HepG2 (cell line): ENCODE measurements at regions not wholly inside any gene's neighbourhood (a gene's known extent, or its start where the extent isn't known, plus 50 kb on each side); places are given as distances from the start of the nearest gene placed in this dataset.

ENCODE experiments used
- AFF4 ChIP-seq: sonication (generic); formaldehyde crosslinking; IDR thresholded peaks from 2 replicates; pipeline ENCODE4 v1.4.0; 2020; ENCODE audit warnings: missing genetic modification reagents
- ARID3A ChIP-seq: IDR thresholded peaks from 2 replicates; pipeline ENCODE4 v1.6.1; 2012; ENCODE audit warnings: low read depth, low read length, improper control_type of control experiment
- ATAD3A ChIP-seq: sonication (generic); formaldehyde crosslinking; IDR thresholded peaks from 2 replicates; pipeline ENCODE4 v1.4.0; 2020; ENCODE audit warnings: missing genetic modification reagents
- FOXJ3 ChIP-seq: sonication (generic); formaldehyde crosslinking; IDR thresholded peaks from 2 replicates; pipeline ENCODE4 v1.4.0; 2020; ENCODE audit warnings: missing genetic modification reagents, mild to moderate bottlenecking, borderline replicate concordance
- IRF2 ChIP-seq: IDR thresholded peaks from 2 replicates; pipeline ENCODE4 v1.6.1; 2018; ENCODE audit warnings: missing genetic modification reagents, missing compliant biosample characterization
- JUN ChIP-seq: sonication (generic); formaldehyde crosslinking; IDR thresholded peaks from 2 replicates; pipeline ENCODE4 v1.4.0; 2020; ENCODE audit warnings: mild to moderate bottlenecking, missing genetic modification reagents
- KDM4B ChIP-seq: sonication (generic); formaldehyde crosslinking; IDR thresholded peaks from 2 replicates; pipeline ENCODE4 v1.4.0; 2020; ENCODE audit warnings: missing genetic modification reagents
- SKIL ChIP-seq: sonication (generic); formaldehyde crosslinking; IDR thresholded peaks from 2 replicates; pipeline ENCODE4 v1.8.0; 2022; ENCODE audit warnings: missing genetic modification reagents, mild to moderate bottlenecking, moderate library complexity, borderline replicate concordance
- SPEN ChIP-seq: sonication (generic); formaldehyde crosslinking; IDR thresholded peaks from 2 replicates; pipeline ENCODE4 v1.5.1; 2020; ENCODE audit warnings: low read depth, mild to moderate bottlenecking, missing genetic modification reagents
- TAF15 ChIP-seq: fragments of 200-400 bp; formaldehyde crosslinking; IDR thresholded peaks from one replicate; pipeline ENCODE4 v1.6.1; 2018; ENCODE audit warnings: mild to moderate bottlenecking, low read depth, low read length; ENCODE audit not compliant: poor library complexity, severe bottlenecking
- TARDBP ChIP-seq: sonication (generic); formaldehyde crosslinking; IDR thresholded peaks from 2 replicates; pipeline ENCODE4 v1.8.0; 2022; ENCODE audit warnings: mild to moderate bottlenecking, missing genetic modification reagents
- TCF7 ChIP-seq: sonication (generic); IDR thresholded peaks from 2 replicates; pipeline ENCODE4 v1.6.1; 2016; ENCODE audit warnings: antibody characterized with exemption, low read depth
- ZBTB20 ChIP-seq: sonication (generic); formaldehyde crosslinking; IDR thresholded peaks from 2 replicates; pipeline ENCODE4 v1.8.1; 2023; ENCODE audit warnings: missing genetic modification reagents, low read depth, mild to moderate bottlenecking, borderline replicate concordance
- ZBTB43 ChIP-seq: sonication (generic); formaldehyde crosslinking; conservative IDR thresholded peaks from 2 replicates; pipeline ENCODE4 v1.4.0; 2020; ENCODE audit warnings: missing genetic modification reagents
- ZFP36L2 ChIP-seq: sonication (generic); formaldehyde crosslinking; IDR thresholded peaks from 2 replicates; pipeline ENCODE4 v1.4.0; 2020; ENCODE audit warnings: missing genetic modification reagents
- ZNF136 ChIP-seq: sonication (generic); formaldehyde crosslinking; IDR thresholded peaks from 2 replicates; pipeline ENCODE4 v1.8.1; 2022; ENCODE audit warnings: low read depth, mild to moderate bottlenecking, moderate library complexity, missing genetic modification reagents
- ZNF3 ChIP-seq: IDR thresholded peaks from 2 replicates; pipeline ENCODE4 v1.7.0; 2017; ENCODE audit warnings: inconsistent platforms
- ZNF44 ChIP-seq: sonication (generic); formaldehyde crosslinking; IDR thresholded peaks from 2 replicates; pipeline ENCODE4 v1.5.1; 2020; ENCODE audit warnings: mild to moderate bottlenecking, missing genetic modification reagents
- ZNF484 ChIP-seq: sonication (generic); formaldehyde crosslinking; IDR thresholded peaks from 2 replicates; pipeline ENCODE4 v1.5.1; 2020; ENCODE audit warnings: mild to moderate bottlenecking, low read depth, missing genetic modification reagents, borderline replicate concordance
- ZNF598 ChIP-seq: sonication (generic); formaldehyde crosslinking; IDR thresholded peaks from 2 replicates; pipeline ENCODE4 v1.5.1; 2020; ENCODE audit warnings: mild to moderate bottlenecking, missing genetic modification reagents, borderline replicate concordance

- TF ChIP-seq ARID3A = peak; percentile 97
- 0 out of 2 replicates have a peak, but pooled peaks have one; percentile 59 for TF ChIP-seq TARDBP
- TF ChIP-seq ZNF3 = no peak
- peak; percentile 74 for TF ChIP-seq IRF2 (CRISPR knock-in tag)
- TF ChIP-seq TAF15 = no peak
- TF ChIP-seq ZBTB20 (CRISPR knock-in tag) = peak; percentile 53; the same call in 1 of the 2 replicates
- peak; percentile 90 for TF ChIP-seq FOXJ3
- TF ChIP-seq ZNF484 = no peak
- peak; percentile 55; the same call in 1 of the 2 replicates for TF ChIP-seq SPEN (CRISPR knock-in tag)
- no peak for TF ChIP-seq ZNF44
- TF ChIP-seq TCF7 = peak; percentile 63
- no peak for TF ChIP-seq ZNF136
- TF ChIP-seq JUN (CRISPR knock-in tag) = peak; percentile 51; the same call in 1 of the 2 replicates
- TF ChIP-seq ZFP36L2 (CRISPR knock-in tag) = no peak
- no peak for TF ChIP-seq SKIL (CRISPR knock-in tag)
- TF ChIP-seq ZNF598 = no peak
- no peak for TF ChIP-seq ATAD3A
- TF ChIP-seq ZBTB43 (CRISPR knock-in tag) = peak; percentile 73; the same call in 1 of the 2 replicates
- 0 out of 2 replicates have a peak, but pooled peaks have one; percentile 19 for TF ChIP-seq KDM4B (CRISPR knock-in tag)
- 0 out of 2 replicates have a peak, but pooled peaks have one; percentile 30 for TF ChIP-seq AFF4 (CRISPR knock-in tag)
These were observed 88.2 kb downstream of the PSMG1 start (continued) for GRCh38 chr21:39094847-39095579.
